SK-N-SH (cell line): ENCODE measurements at regions not wholly inside any gene's neighbourhood (a gene's known extent, or its start where the extent isn't known, plus 50 kb on each side); places are given as distances from the start of the nearest gene placed in this dataset.

Source experiments
- CTCF ChIA-PET: fragments of 300-600, 350-600 bp; formaldehyde crosslinking; extraction: SDS; loops from one replicate; lab custom pipeline; 2021; lab: Yijun Ruan, JAX
- POLR2A ChIA-PET: fragments of 350-600 bp; sonication (Branson Sonifier 250); formaldehyde crosslinking; extraction: SDS; loops from one replicate; lab custom pipeline; 2020; ENCODE audit warnings: antibody characterized with exemption, inconsistent platforms; lab: Yijun Ruan, JAX
- DNase-seq: peaks from one replicate; pipeline ENCODE4 v3.0.0; 2012
- H2AFZ ChIP-seq: fragments of 200-600 bp; sonication (generic); 2 replicates; pipeline ENCODE4 v1.8.1; 2016; ENCODE audit warnings: antibody characterized with exemption, mild to moderate bottlenecking, low read depth
- H3F3A ChIP-seq: fragments of 200-600 bp; sonication (generic); replicated peaks from 2 replicates; pipeline ENCODE3; 2016; ENCODE audit warnings: antibody characterized with exemption, mild to moderate bottlenecking; ENCODE audit not compliant: insufficient read depth
- H3K27ac ChIP-seq, 2 experiments: fragments of 200-500 bp in 1 of 2; fragments of 200-600 bp in 1 of 2; sonication (Bioruptor generic) in 1 of 2; sonication (generic), shearing (Covaris generic) in 1 of 2; 2 replicates each; pipeline versions ENCODE4 v1.5.1 to v1.6.1; 2014 to 2016; ENCODE audit warnings: low read depth in 2 of 2, inconsistent platforms in 1 of 2, low read length in 1 of 2, mild to moderate bottlenecking in 1 of 2, mixed read lengths in 1 of 2
- H3K27me3 ChIP-seq: fragments of 200-600 bp; sonication (generic), shearing (Covaris generic); 2 replicates; pipeline ENCODE4 v1.6.1; 2016; ENCODE audit warnings: mixed run types; ENCODE audit not compliant: insufficient read depth
- H3K36me3 ChIP-seq, 2 experiments: fragments of 200-500 bp in 1 of 2; fragments of 200-600 bp in 1 of 2; sonication (Bioruptor generic) in 1 of 2; sonication (generic) in 1 of 2; replicated peaks in 1 of 2; 2 replicates each; pipeline versions ENCODE3 to v1.5.1; 2014 to 2016; ENCODE audit warnings: low read length in 1 of 2, mild to moderate bottlenecking in 1 of 2; ENCODE audit not compliant: insufficient read depth in 2 of 2, control insufficient read depth in 1 of 2
- H3K4me1 ChIP-seq, 2 experiments: fragments of 200-500 bp in 1 of 2; fragments of 200-600 bp in 1 of 2; sonication (Bioruptor generic) in 1 of 2; sonication (generic), shearing (Covaris generic) in 1 of 2; 2 replicates each; pipeline versions ENCODE4 v1.5.1 to v1.6.1; 2014 to 2016; ENCODE audit warnings: low read depth in 1 of 2, low read length in 1 of 2, mixed run types in 1 of 2; ENCODE audit not compliant: insufficient read depth in 2 of 2, control insufficient read depth in 1 of 2
- H3K4me2 ChIP-seq: fragments of 200-600 bp; sonication (generic), shearing (Covaris generic); 2 replicates; pipeline ENCODE4 v1.6.1; 2017; ENCODE audit warnings: mixed run types
- H3K4me3 ChIP-seq, 2 experiments: fragments of 200-500 bp in 1 of 2; fragments of 200-600 bp in 1 of 2; sonication (Bioruptor generic) in 1 of 2; sonication (generic), shearing (Covaris generic) in 1 of 2; 2 replicates each; pipeline versions ENCODE4 v1.5.1 to v1.8.1; 2014 to 2016; ENCODE audit warnings: low read depth in 2 of 2, inconsistent platforms in 1 of 2, low read length in 1 of 2, mild to moderate bottlenecking in 1 of 2, mixed read lengths in 1 of 2, moderate library complexity in 1 of 2
- H3K79me2 ChIP-seq: fragments of 200-600 bp; sonication (generic); 2 replicates; pipeline ENCODE4 v1.8.1; 2017; ENCODE audit warnings: mild to moderate bottlenecking; ENCODE audit not compliant: insufficient read depth
- H3K9ac ChIP-seq: fragments of 200-600 bp; sonication (generic); 2 replicates; pipeline ENCODE4 v1.6.1; 2017; ENCODE audit warnings: mixed run types
- H3K9me2 ChIP-seq: fragments of 200-600 bp; sonication (generic); 2 replicates; pipeline ENCODE4 v1.6.1; 2017; ENCODE audit warnings: mixed run types
- H3K9me3 ChIP-seq: fragments of 200-600 bp; sonication (generic); 2 replicates; pipeline ENCODE4 v1.6.1; 2017; ENCODE audit warnings: mixed run types, mild to moderate bottlenecking, moderate library complexity
- H4K20me1 ChIP-seq: fragments of 200-600 bp; sonication (generic); 2 replicates; pipeline ENCODE4 v1.6.1; 2017; ENCODE audit warnings: mild to moderate bottlenecking, mixed run types; ENCODE audit not compliant: insufficient read depth
- CHD2 ChIP-seq: fragments of 150-350 bp; IDR thresholded peaks from 2 replicates; pipeline ENCODE4 v1.6.1; 2018; ENCODE audit warnings: low read length; ENCODE audit not compliant: partially characterized antibody
- ELF1 ChIP-seq: IDR thresholded peaks from 2 replicates; pipeline ENCODE4 v1.4.0; 2012
- EP300 ChIP-seq, 2 experiments: IDR thresholded peaks; 2 replicates each; pipeline versions ENCODE4 v1.4.0 to v1.6.1; 2012; ENCODE audit warnings: borderline replicate concordance in 1 of 2, low read depth in 1 of 2, low read length in 1 of 2
- EZH2phosphoT487 ChIP-seq: fragments of 200-600 bp; sonication (generic); IDR thresholded peaks from 2 replicates; pipeline ENCODE4 v1.6.1; 2017; ENCODE audit warnings: low read depth, mixed run types, mild to moderate bottlenecking, antibody characterized with exemption, moderate library complexity, borderline replicate concordance
- FOSL2 ChIP-seq: IDR thresholded peaks from 2 replicates; pipeline ENCODE4 v1.4.0; 2012; ENCODE audit warnings: low read depth, mild to moderate bottlenecking, moderate library complexity, borderline replicate concordance
- FOXM1 ChIP-seq: IDR thresholded peaks from 2 replicates; pipeline ENCODE4 v1.4.0; 2012; ENCODE audit warnings: low read depth, mild to moderate bottlenecking
- GABPA ChIP-seq: IDR thresholded peaks from 2 replicates; pipeline ENCODE4 v1.4.0; 2012; ENCODE audit warnings: low read depth, mild to moderate bottlenecking
- JUND ChIP-seq: IDR thresholded peaks from 2 replicates; pipeline ENCODE4 v1.4.0; 2012
- NFIC ChIP-seq: IDR thresholded peaks from 2 replicates; pipeline ENCODE4 v1.4.0; 2012; ENCODE audit warnings: borderline replicate concordance
- NRF1 ChIP-seq: IDR thresholded peaks from 2 replicates; pipeline ENCODE4 v1.6.1; 2012; ENCODE audit warnings: low read depth, mild to moderate bottlenecking, low read length
- RAD21 ChIP-seq: IDR thresholded peaks from 2 replicates; pipeline ENCODE4 v1.6.1; 2012; ENCODE audit warnings: mild to moderate bottlenecking, low read length
- RFX5 ChIP-seq: IDR thresholded peaks from 2 replicates; pipeline ENCODE4 v1.6.1; 2012; ENCODE audit warnings: mild to moderate bottlenecking, improper control_type of control experiment, low read length
- RXRA ChIP-seq: IDR thresholded peaks from 2 replicates; pipeline ENCODE4 v1.4.0; 2012; ENCODE audit warnings: low read depth, mild to moderate bottlenecking, borderline replicate concordance
- SIN3A ChIP-seq: IDR thresholded peaks from 2 replicates; pipeline ENCODE4 v1.6.1; 2012; ENCODE audit warnings: low read depth, mild to moderate bottlenecking, low read length, moderate library complexity, borderline replicate concordance
- SMC3 ChIP-seq: IDR thresholded peaks from 2 replicates; pipeline ENCODE4 v1.6.1; 2012; ENCODE audit warnings: low read depth, low read length, improper control_type of control experiment
- TEAD4 ChIP-seq: IDR thresholded peaks from 2 replicates; pipeline ENCODE4 v1.4.0; 2012; ENCODE audit warnings: mild to moderate bottlenecking, borderline replicate concordance; ENCODE audit not compliant: insufficient read depth
- WGBS: methylation state at CpG from one replicate; pipeline ENCODE4 v1.1.6; 2017; ENCODE audit warnings: low lambda C conversion rate; 5-methylcytosine and 5-hydroxymethylcytosine counted together
- TF ChIP-seq, protein P1 (sequence below): IDR thresholded peaks from 2 replicates; pipeline ENCODE4 v1.4.0; 2012; ENCODE audit warnings: low read depth, borderline replicate concordance
- TF ChIP-seq, protein P2 (sequence below): IDR thresholded peaks from 2 replicates; pipeline ENCODE4 v1.4.0; 2012; ENCODE audit warnings: low read depth
- TF ChIP-seq, protein P3 (sequence below): fragments of 200-600 bp; sonication (generic); IDR thresholded peaks from 2 replicates; pipeline ENCODE4 v1.6.1; 2017; ENCODE audit warnings: antibody characterized with exemption, mild to moderate bottlenecking, moderate library complexity

- H3K9me2 ChIP-seq, result no peaks in the 10 kb centered on the region
- H3K27me3 ChIP-seq, result no peaks in the 10 kb centered on the region
- H3K4me1 ChIP-seq, result no peaks in the 10 kb centered on the region; a peak in 1 of 4 replicates
- no peak overlapping the region for H3K4me2 ChIP-seq
- H3K27ac ChIP-seq, result no peak overlapping the region
- H3K36me3 ChIP-seq, result no peaks in the 10 kb centered on the region
- H3K79me2 ChIP-seq, result no peaks in the 10 kb centered on the region
- ChIA-PET CTCF (no interaction called here), POLR2A (no interaction called here)
- H3K9ac ChIP-seq, result no peak overlapping the region
- TF ChIP-seq JUND (no peak), SIN3A (no peak), RAD21 (no peak), NFIC (no peak), CHD2 (no peak), RFX5 (no peak), RXRA (no peak), EP300 (IDR thresholded peaks at IDR 0.05; ENCODE audit: borderline replicate concordance in 1 of 2, low read depth in 1 of 2, low read length in 1 of 2) (no peak), TEAD4 (no peak), FOSL2 (no peak), NRF1 (no peak), ELF1 (no peak), FOXM1 (no peak), GABPA (no peak), SMC3 (no peak), EZH2phosphoT487 (no peak)
- TF ChIP-seq, protein P1, sequence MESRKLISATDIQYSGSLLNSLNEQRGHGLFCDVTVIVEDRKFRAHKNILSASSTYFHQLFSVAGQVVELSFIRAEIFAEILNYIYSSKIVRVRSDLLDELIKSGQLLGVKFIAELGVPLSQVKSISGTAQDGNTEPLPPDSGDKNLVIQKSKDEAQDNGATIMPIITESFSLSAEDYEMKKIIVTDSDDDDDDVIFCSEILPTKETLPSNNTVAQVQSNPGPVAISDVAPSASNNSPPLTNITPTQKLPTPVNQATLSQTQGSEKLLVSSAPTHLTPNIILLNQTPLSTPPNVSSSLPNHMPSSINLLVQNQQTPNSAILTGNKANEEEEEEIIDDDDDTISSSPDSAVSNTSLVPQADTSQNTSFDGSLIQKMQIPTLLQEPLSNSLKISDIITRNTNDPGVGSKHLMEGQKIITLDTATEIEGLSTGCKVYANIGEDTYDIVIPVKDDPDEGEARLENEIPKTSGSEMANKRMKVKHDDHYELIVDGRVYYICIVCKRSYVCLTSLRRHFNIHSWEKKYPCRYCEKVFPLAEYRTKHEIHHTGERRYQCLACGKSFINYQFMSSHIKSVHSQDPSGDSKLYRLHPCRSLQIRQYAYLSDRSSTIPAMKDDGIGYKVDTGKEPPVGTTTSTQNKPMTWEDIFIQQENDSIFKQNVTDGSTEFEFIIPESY, result no peak
- TF ChIP-seq, protein P2, sequence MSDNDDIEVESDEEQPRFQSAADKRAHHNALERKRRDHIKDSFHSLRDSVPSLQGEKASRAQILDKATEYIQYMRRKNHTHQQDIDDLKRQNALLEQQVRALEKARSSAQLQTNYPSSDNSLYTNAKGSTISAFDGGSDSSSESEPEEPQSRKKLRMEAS, result no peak
- TF ChIP-seq, protein P3, sequence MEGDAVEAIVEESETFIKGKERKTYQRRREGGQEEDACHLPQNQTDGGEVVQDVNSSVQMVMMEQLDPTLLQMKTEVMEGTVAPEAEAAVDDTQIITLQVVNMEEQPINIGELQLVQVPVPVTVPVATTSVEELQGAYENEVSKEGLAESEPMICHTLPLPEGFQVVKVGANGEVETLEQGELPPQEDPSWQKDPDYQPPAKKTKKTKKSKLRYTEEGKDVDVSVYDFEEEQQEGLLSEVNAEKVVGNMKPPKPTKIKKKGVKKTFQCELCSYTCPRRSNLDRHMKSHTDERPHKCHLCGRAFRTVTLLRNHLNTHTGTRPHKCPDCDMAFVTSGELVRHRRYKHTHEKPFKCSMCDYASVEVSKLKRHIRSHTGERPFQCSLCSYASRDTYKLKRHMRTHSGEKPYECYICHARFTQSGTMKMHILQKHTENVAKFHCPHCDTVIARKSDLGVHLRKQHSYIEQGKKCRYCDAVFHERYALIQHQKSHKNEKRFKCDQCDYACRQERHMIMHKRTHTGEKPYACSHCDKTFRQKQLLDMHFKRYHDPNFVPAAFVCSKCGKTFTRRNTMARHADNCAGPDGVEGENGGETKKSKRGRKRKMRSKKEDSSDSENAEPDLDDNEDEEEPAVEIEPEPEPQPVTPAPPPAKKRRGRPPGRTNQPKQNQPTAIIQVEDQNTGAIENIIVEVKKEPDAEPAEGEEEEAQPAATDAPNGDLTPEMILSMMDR, result no peak
- H2AFZ ChIP-seq, result no peak overlapping the region
- H3F3A ChIP-seq, result no peaks in the 10 kb centered on the region
- no peaks in the 10 kb centered on the region for H3K9me3 ChIP-seq
- 75% methylated on average over 2 of the region's 2 CpGs for WGBS
- no peak overlapping the region for H3K4me3 ChIP-seq
- no peaks in the 10 kb centered on the region for H4K20me1 ChIP-seq
- DNase-seq, result no peak
These were observed 157.7 kb upstream of the SERPINE2 start for GRCh38 chr2:224196810-224197209.
